ENCODE measurements at regions not wholly inside any gene's neighbourhood (a gene's known extent, or its start where the extent isn't known, plus 50 kb on each side); places are given as distances from the start of the nearest gene placed in this dataset.
A peak's percentile ranks its signal among the peaks of the same experiment; 100 is the strongest.

GRCh38 chr1:90189889-90190288, 195.0 kb downstream of the ZNF326 start:
- DNase-seq: no peak

DNA sequence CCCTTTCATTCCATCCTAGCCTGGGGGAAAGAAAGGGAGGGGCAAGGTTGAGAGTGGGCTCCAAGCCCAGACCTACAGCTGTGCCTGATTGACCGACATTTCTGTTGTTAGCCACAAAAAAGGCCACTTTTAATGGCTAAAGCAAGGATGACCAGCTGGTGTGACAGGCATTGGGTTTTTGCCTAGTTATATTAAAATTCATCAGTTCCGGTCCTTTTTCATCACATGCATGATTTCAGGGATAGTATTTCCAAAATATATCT, 192.3 kb downstream of the ZNF326 start:
- DNase-seq: peak; percentile 28

GRCh38 chr1:90186506-90187322, 191.8 kb downstream of the ZNF326 start:
- no peak for DNase-seq

DNA sequence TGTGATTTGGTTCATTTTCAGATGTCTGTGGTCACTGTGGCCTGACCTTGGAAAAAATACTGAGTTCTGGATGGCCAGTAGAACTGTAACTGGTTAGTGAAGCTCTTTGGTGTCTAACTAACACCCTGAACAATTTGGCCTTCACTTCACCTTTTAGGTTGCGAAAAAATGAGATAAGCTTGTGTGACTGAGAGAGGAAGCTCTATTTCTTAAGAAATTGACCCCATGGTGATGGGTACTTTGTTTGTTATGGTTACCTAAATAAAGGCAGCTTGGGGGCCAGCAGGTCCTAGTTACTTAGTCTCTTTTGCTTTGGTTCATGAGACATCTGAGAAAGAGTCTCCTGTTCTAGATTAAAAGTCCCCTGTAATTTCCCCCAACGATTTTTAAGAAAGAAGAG, 181.6 kb downstream of the ZNF326 start:
- no peak for DNase-seq

GRCh38 chr1:90175490-90176167, 180.7 kb downstream of the ZNF326 start:
- DNase-seq: peak; percentile 30

GRCh38 chr1:90174246-90174645, 179.3 kb downstream of the ZNF326 start:
- DNase-seq: no peak

GRCh38 chr1:90162216-90162615, 167.3 kb downstream of the ZNF326 start:
- no peak for DNase-seq

DNA sequence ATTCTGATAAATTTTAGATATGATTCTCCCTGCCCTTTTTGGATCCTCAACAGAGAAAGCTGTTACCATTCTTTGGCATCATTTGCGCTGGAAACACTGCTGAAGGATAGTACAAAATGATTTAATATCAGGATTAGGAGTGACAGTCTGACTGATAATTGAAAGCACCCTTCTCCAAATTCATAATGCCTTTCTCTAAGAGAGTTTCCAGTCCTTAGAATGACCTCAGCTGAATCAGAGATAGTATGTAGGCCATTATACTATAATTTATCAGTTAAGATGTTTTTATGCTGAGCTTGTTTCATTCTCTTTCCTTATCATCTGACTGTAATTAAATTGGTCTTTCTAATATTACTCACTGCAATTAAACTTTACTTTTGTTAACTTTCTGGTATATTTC, 166.7 kb downstream of the ZNF326 start:
- DNase-seq: no peak

- DNase-seq: no peak
Measured at GRCh38 chr1:90155721-90156487, 161.0 kb downstream of the ZNF326 start.

GRCh38 chr1:90154711-90155110, 159.8 kb downstream of the ZNF326 start:
- DNase-seq: no peak

DNA sequence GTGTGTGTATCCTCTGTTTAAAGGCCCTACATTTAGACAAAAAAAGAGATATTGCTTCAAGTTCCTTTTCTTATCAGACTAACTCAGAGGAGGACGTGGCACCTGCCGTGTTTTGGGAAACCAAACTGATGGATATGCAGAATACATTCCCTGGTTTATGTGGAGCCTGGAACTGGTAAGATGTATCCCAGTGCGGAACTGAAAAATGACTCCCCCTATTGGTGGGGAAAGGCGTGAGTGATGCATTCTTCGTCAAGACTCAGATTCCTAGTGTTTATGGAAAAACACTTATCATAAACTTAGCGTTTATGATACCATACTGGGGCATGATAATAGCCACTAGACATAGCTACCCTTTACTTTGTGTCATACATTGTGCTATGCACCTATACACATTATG, 154.2 kb downstream of the ZNF326 start:
- no peak for DNase-seq

DNA sequence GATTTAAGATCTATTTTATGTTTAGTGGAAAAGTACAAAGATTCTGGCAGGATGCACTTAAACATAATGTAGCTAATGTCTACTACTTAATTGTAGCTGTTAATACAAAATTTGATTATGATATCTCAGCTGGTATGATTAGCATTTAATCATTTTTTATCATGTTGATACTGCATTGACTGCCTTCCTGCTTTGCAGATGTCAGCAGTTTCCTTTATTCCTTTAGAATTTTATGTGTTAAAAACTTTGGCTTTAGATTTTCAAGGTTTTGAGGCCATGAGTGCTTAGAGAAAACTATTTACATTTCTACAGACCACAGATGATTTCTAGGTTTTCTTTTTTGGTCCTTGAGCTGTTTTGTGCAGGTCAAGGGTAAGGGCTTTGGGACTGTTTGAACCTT, 152.2 kb downstream of the ZNF326 start:
- no peak for DNase-seq

DNA sequence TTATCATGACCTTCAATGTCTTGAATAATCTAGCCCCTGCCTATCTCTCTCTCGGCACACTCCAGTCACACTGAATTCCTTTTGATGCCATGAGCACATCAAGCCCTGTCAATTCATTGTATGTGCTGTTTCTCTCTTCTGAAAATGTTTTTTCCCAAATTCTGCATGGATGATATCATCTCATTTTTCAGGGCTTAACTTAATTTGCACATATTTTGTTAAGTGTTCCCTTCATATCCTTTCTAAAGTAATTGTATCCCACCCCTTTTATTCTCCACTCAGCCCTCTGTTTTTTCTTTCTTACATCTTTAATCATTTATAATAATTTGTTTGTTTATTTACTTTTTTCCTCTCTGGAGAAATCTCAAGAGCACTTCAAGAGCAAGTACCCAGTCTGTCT, 149.9 kb downstream of the ZNF326 start:
- no peak for DNase-seq

GRCh38 chr1:90143591-90143990, 148.7 kb downstream of the ZNF326 start:
- no peak for DNase-seq

DNA sequence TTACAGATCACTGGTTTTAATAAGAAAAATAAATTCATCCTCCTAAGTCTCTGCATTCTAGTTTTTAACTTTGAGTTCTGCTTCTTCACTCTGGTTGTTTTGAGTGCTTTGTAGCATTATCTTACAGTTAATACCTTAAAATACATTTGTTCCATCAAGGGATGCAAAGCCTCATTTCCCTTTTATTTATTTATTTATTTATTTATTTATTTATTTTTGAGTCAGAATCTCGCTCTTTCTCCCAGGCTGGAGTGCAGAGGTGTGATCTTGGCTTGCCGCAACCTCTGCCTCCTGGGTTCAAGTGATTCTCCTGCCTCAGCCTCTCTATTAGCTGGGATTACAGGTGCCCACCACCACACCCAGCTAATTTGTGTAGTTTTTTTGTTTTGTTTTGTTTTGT, 147.8 kb downstream of the ZNF326 start:
- no peak for DNase-seq

DNA sequence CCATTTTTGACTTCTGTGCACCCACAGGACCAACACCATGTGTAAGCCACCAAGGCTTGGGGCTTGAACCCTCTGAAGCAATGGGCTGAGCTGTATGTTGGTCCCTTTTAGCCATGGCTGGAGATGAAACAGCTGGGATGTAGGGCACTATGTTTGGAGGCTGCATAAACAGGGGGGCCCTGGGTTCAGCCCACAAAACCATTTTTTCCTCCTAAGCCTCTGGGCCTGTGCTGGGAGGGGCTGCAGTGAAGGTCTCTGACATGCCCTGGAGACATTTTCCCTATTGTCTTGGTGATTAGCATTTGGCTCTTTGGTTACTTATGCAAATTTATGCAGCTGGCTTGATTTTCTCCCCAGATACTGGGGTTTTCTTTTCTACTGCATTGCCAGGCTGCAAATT, 144.9 kb downstream of the ZNF326 start:
- DNase-seq: no peak

DNA sequence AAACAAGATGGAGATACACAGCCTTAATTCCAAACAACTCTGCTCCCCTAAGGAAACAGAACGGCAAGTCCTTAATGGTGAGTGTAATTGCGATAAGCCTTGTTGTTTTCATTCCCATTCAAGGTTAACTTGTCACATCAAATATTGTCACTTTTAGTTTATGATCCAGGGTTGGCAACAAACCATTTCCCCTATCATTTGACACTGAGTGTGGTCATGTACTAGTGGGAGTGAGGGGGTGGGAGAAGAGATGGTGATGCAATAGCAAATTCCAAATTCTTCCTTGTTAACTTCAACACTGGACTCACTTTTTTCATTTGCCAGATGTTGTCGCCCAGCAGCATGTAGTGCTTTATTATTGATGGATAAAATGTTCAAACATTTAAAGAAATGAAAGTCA, 140.4 kb downstream of the ZNF326 start:
- DNase-seq: peak; percentile 49

GRCh38 chr1:90134175-90134955, 139.5 kb downstream of the ZNF326 start:
- peak; percentile 48 for DNase-seq

DNA sequence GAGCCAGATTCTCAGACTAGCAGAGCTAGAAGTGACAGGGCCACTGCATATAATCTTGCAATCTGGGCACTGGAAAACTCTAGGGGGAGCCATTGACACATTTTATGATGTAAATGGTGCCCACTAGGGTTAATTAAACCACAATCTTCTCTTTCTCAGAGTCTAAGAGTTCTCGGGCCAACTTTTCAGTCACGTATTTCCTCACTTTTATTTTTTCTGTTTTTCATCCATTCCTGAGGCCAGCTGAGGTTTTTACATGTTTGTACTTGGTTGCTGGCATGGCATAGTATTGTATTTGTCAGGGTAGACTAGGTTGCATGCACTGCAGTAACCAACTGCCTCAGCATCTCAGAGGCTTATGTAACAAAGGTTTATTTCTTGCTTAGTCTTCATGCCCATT, 138.2 kb downstream of the ZNF326 start:
- peak; percentile 67 for DNase-seq

DNA sequence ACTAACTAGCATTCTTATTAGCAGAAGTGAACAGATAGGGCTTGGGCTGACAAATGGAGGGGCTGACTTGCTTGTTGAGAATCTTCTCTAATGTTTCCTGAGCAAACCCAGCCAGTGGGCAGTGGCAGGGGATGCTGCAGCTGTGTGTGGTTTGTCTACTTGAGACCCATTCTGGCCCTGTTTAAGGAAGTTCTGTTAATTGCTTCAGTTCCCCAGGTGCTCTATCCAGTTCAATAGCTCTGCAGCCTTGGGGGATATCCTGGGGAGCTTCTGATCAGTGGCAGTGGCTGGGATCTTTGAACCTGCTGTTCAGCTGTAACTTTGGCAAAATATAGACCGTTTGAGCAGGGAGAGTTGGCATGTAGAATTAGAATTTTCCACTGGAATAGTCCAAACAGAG, 137.4 kb downstream of the ZNF326 start:
- DNase-seq: no peak

DNA sequence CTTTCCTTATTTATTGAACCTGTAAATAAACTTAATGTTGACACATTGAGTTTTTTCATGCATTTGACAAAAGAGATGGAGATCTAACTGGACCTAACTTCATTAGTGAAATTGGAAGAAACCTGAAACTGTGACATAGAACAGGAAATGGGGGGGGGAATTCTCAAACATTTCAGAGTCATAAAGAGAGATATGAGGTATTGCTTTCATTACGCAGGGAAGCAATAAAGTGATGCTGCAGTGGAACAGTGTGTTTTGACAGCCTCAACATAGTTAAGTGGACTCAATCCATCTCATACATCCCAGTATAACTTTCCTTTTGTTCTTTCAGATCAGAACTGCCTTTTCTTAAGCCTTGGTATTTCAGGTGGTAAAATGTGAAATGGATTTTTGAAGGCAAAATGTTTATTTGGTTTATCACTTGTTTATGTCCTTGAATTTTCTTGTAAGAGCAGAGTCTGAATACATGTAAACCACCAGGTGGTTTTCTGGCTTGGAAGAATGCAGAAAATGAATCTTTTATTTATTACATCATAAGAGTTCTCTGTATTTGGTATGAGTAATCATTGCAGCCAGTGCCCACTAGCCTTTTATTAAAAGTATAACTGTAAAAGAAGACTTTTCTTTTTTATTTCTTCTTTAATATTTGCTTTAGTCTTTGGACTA, 132.5 kb downstream of the ZNF326 start:
- no peak for DNase-seq

DNA sequence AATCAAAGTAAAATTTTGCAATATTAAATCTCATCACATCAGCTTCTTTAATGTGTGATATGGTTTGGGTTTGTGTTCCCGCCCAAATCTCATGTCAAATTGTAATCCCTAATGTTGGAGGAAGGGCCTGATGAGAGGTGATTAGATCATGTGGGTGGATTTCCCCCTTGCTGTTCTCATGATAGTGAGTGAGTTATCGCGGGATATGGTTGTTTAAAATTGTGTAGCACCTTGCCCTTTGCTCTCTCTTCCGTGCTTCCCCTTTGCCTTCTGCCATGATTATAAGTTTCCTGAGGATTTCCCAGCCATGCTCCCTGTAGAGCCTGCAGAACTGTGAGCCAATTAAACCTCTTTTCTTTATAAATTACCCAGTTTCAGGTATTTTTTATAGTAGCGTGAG, 131.9 kb downstream of the ZNF326 start:
- DNase-seq: no peak
